ENCODE measurements at regions not wholly inside any gene's neighbourhood (a gene's known extent, or its start where the extent isn't known, plus 50 kb on each side); places are given as distances from the start of the nearest gene placed in this dataset.
"Not testable (repeated sequence)": the region's sequence is repeated elsewhere in the genome, so short reads cannot be mapped to it uniquely, and the experiment has no call there.

GRCh38 chr2:205865905-205866441, 183.7 kb downstream of the NRP2 start:
- DNase-seq (ENCODE audit: low read depth in 4 of 4, low spot score in 3 of 4) = no peak

GRCh38 chr2:205865056-205865455, 182.8 kb downstream of the NRP2 start:
- no peak for DNase-seq (ENCODE audit: low read depth in 4 of 4, low spot score in 3 of 4)

- DNase-seq (ENCODE audit: low read depth in 4 of 4, low spot score in 3 of 4) = no peak
These were observed 182.2 kb downstream of the NRP2 start for GRCh38 chr2:205864491-205864890.

- not testable (repeated sequence) for DNase-seq (ENCODE audit: low read depth in 4 of 4, low spot score in 3 of 4)
These were observed 180.5 kb downstream of the NRP2 start for GRCh38 chr2:205862761-205863160.

GRCh38 chr2:205860885-205861284, 178.6 kb downstream of the NRP2 start:
- DNase-seq (ENCODE audit: low read depth in 4 of 4, low spot score in 3 of 4) = no peak

GRCh38 chr2:205860181-205860580, 177.9 kb downstream of the NRP2 start:
- no peak for DNase-seq (ENCODE audit: low read depth in 4 of 4, low spot score in 3 of 4)

GRCh38 chr2:205858881-205859441, 176.7 kb downstream of the NRP2 start:
- DNase-seq (ENCODE audit: low read depth in 4 of 4, low spot score in 3 of 4) = no peak

GRCh38 chr2:205858275-205858674, 176.0 kb downstream of the NRP2 start:
- DNase-seq (ENCODE audit: low read depth in 4 of 4, low spot score in 3 of 4) = no peak

- DNase-seq (ENCODE audit: low read depth in 4 of 4, low spot score in 3 of 4) = no peak
These were observed 175.4 kb downstream of the NRP2 start for GRCh38 chr2:205857520-205858237.

GRCh38 chr2:205852457-205852856, 170.2 kb downstream of the NRP2 start:
- no peak for DNase-seq (ENCODE audit: low read depth in 4 of 4, low spot score in 3 of 4)

GRCh38 chr2:205850611-205851010, 168.3 kb downstream of the NRP2 start:
- DNase-seq (ENCODE audit: low read depth in 4 of 4, low spot score in 3 of 4) = no peak

- DNase-seq (ENCODE audit: low read depth in 4 of 4, low spot score in 3 of 4) = no peak
These were observed 167.8 kb downstream of the NRP2 start for GRCh38 chr2:205850132-205850531.

GRCh38 chr2:205849136-205849535, 166.8 kb downstream of the NRP2 start:
- DNase-seq (ENCODE audit: low read depth in 4 of 4, low spot score in 3 of 4) = no peak

GRCh38 chr2:205848601-205849000, 166.3 kb downstream of the NRP2 start:
- DNase-seq (ENCODE audit: low read depth in 4 of 4, low spot score in 3 of 4) = no peak
